Right cardiac atrium (tissue), 5 donors: ENCODE measurements at regions not wholly inside any gene's neighbourhood (a gene's known extent, or its start where the extent isn't known, plus 50 kb on each side); places are given as distances from the start of the nearest gene placed in this dataset.

Experiments
- ATAC-seq, 2 donors: fragments of 200-7000 bp; cut with Tn5 transposase; one replicate each; pipeline versions ENCODE4 v1.8.0 to v1.9.1; 2020; ENCODE audit warnings: moderate library complexity in 2 of 2, mild to moderate bottlenecking in 1 of 2
- DNase-seq, 3 donors: peaks; one replicate each; pipeline ENCODE4 v3.0.0-alpha.2; 2020
- H3K27ac ChIP-seq: one replicate; pipeline ENCODE4 v1.5.1; 2013; ENCODE audit warnings: mild to moderate bottlenecking, low read length, control low read depth, moderate library complexity
- H3K27me3 ChIP-seq: one replicate; pipeline ENCODE4 v1.6.1; 2013; ENCODE audit not compliant: control insufficient read depth, insufficient read depth
- H3K4me1 ChIP-seq: one replicate; pipeline ENCODE4 v1.6.1; 2013; ENCODE audit warnings: low read length; ENCODE audit not compliant: control insufficient read depth, insufficient read depth
- H3K4me3 ChIP-seq: one replicate; pipeline ENCODE4 v1.5.1; 2013; ENCODE audit warnings: low read length, control low read depth
- H3K9me3 ChIP-seq: one replicate; pipeline ENCODE4 v1.6.1; 2013; ENCODE audit warnings: low read length; ENCODE audit not compliant: control insufficient read depth
- WGBS: extraction: QIAGEN DNeasy Blood & Tissue Kit; methylation state at CpG from one replicate; pipeline ENCODE4 v1.1.7; 2013; 5-methylcytosine and 5-hydroxymethylcytosine counted together
- intact Hi-C, 4 donors: fragments of 100-400 bp; cut with DNase I; formaldehyde crosslinking; loops; one replicate each; pipeline versions ENCODE4 v1.11.0 to v1.14.0; 2022 to 2023
- donor health status: healthy with polysubstance abuse.
- donor health status: DM: no; HTN: yes; CAD: no.
- donor health status: DM: no; HTN: no; CAD: no.
- donor health status: DM: no; HTN: yes; CAD: no; lungs with severe emphysema.
- donor health status: DM: yes; HTN: yes; CAD: no.

- DNase-seq (no peak), ATAC-seq (no peak)
- Histone ChIP-seq H3K27ac (no peak overlapping the region), H3K27me3 (no peaks in the 10 kb centered on the region), H3K9me3 (no peaks in the 10 kb centered on the region), H3K4me3 (no peak overlapping the region), H3K4me1 (no peaks in the 10 kb centered on the region)
- intact Hi-C loops: no loop called here
- WGBS: 69% methylated on average over 5 of the region's 5 CpGs
These were observed 62.5 kb upstream of the TOMM7 start for GRCh38 chr7:22884911-22885788.

- ATAC-seq (no peak), DNase-seq (no peak)
- no peaks in the 10 kb centered on the region for H3K27me3 ChIP-seq
- intact Hi-C loops: no loop called here
- no peaks in the 10 kb centered on the region for H3K4me1 ChIP-seq
- 87% methylated on average over 3 of the region's 3 CpGs for WGBS
- no peak overlapping the region for H3K27ac ChIP-seq
- H3K9me3 ChIP-seq: no peaks in the 10 kb centered on the region
- H3K4me3 ChIP-seq: no peak overlapping the region
These were observed 59.5 kb upstream of the TOMM7 start for GRCh38 chr7:22882106-22882505.

- Histone ChIP-seq H3K9me3 (no peaks in the 10 kb centered on the region), H3K4me3 (no peak overlapping the region), H3K27me3 (no peaks in the 10 kb centered on the region), H3K27ac (no peak overlapping the region), H3K4me1 (no peaks in the 10 kb centered on the region)
- WGBS: 65% methylated on average over 8 of the region's 8 CpGs
- intact Hi-C loops: no loop called here
- no peak for ATAC-seq
- DNase-seq: no peak
These were observed 57.2 kb upstream of the TOMM7 start for GRCh38 chr7:22879709-22880306.

DNA sequence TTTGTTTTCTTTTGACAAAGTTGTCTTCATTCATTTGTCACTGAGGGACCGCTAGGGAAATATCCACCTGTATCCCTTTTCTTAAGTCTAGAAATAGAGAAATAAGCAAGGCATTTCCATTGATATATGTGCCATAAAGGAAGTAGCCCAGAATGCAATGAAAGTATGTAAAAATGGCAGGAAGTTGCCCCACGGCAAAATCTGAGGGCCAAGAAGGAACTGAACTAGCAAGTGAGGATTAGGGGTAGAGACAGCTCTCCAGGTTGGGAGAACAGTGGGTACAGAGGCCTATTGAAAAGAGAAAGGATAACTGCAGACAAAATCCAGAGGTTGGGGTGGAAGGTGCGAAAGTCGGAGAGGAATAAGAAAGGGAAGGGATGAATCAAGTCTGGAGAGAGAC, 56.6 kb upstream of the TOMM7 start:
- WGBS: 84% methylated on average over 4 of the region's 4 CpGs
- Histone ChIP-seq H3K27me3 (no peaks in the 10 kb centered on the region), H3K9me3 (no peaks in the 10 kb centered on the region), H3K27ac (no peak overlapping the region), H3K4me3 (no peak overlapping the region), H3K4me1 (no peaks in the 10 kb centered on the region)
- intact Hi-C loops: no loop called here
- no peak for DNase-seq
- no peak for ATAC-seq

- no peaks in the 10 kb centered on the region for H3K27me3 ChIP-seq
- intact Hi-C loops: no loop called here
- H3K27ac ChIP-seq: no peak overlapping the region
- DNase-seq (no peak), ATAC-seq (no peak)
- H3K4me1 ChIP-seq: no peaks in the 10 kb centered on the region
- 75% methylated on average over 1 of the region's 1 CpG for WGBS
- no peaks in the 10 kb centered on the region for H3K9me3 ChIP-seq
- H3K4me3 ChIP-seq: no peak overlapping the region
These were observed 54.5 kb upstream of the TOMM7 start for GRCh38 chr7:22876986-22877729.

DNA sequence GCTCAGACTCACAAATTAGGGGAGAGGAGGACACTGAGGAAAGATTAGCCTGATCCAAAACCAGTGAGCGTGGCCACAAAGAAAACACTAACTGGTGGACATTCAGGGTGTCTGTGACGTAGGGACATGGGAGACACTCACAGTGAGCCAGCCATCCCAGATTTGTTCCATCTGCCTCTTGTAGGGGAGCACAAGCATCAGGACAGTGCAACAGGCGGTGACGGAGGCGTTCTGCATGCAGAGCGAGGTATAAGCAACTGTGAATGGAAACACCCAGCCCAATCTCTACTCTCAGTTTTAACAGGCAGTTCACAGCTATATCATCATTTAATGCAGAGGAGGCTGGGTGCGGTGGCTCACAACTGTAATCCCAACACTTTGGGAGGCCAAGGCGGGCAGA, 52.8 kb upstream of the TOMM7 start:
- Histone ChIP-seq H3K27me3 (no peaks in the 10 kb centered on the region), H3K4me1 (no peaks in the 10 kb centered on the region), H3K27ac (no peak overlapping the region), H3K9me3 (no peaks in the 10 kb centered on the region), H3K4me3 (no peak overlapping the region)
- no peak for ATAC-seq
- no peak for DNase-seq
- WGBS: 97% methylated on average over 8 of the region's 8 CpGs
- intact Hi-C loops: no loop called here

GRCh38 chr7:22874904-22875303, 52.3 kb upstream of the TOMM7 start:
- Histone ChIP-seq H3K27ac (no peak overlapping the region), H3K4me3 (no peak overlapping the region), H3K4me1 (no peaks in the 10 kb centered on the region), H3K27me3 (no peaks in the 10 kb centered on the region), H3K9me3 (no peaks in the 10 kb centered on the region)
- ATAC-seq (peak; percentile 42 to 55), DNase-seq (peak in 1 of 3 donors; percentile 66)
- intact Hi-C loops: no loop called here
- WGBS: 67% methylated on average over 9 of the region's 9 CpGs
